Activated naive CD4-positive, alpha-beta T cell treated with anti-CD3 and anti-CD28 coated beads, Interleukin-2, amount 50 U/mL, for 24 hours (primary cell): ENCODE measurements at regions not wholly inside any gene's neighbourhood (a gene's known extent, or its start where the extent isn't known, plus 50 kb on each side); places are given as distances from the start of the nearest gene placed in this dataset.
"Not testable (repeated sequence)": the region's sequence is repeated elsewhere in the genome, so short reads cannot be mapped to it uniquely, and the experiment has no call there.

Experiments used
- H3K27ac Mint-ChIP-seq: one replicate; pipeline ENCODE4 v1.8.0; 2021; ENCODE audit warnings: mild to moderate bottlenecking, mixed read lengths
- H3K27me3 Mint-ChIP-seq: one replicate; pipeline ENCODE4 v1.8.0; 2021; ENCODE audit warnings: mixed read lengths
- H3K36me3 Mint-ChIP-seq: one replicate; pipeline ENCODE4 v1.8.0; 2021; ENCODE audit warnings: mixed read lengths
- H3K4me1 Mint-ChIP-seq: one replicate; pipeline ENCODE4 v1.8.0; 2021; ENCODE audit warnings: mixed read lengths
- H3K4me3 Mint-ChIP-seq: one replicate; pipeline ENCODE4 v1.8.0; 2021; ENCODE audit warnings: mild to moderate bottlenecking, mixed read lengths
- H3K9me3 Mint-ChIP-seq: one replicate; pipeline ENCODE4 v1.8.0; 2021; ENCODE audit warnings: mixed read lengths

GRCh38 chr18:10249270-10249669 is 205.2 kb upstream of the APCDD1 start:
- Mint-ChIP-seq H3K9me3 (no peaks in the 10 kb centered on the region), H3K4me1 (no peaks in the 10 kb centered on the region), H3K4me3 (no peak overlapping the region), H3K27ac (no peak overlapping the region), H3K36me3 (no peaks in the 10 kb centered on the region), H3K27me3 (no peaks in the 10 kb centered on the region)

- no peak overlapping the region for H3K4me3 Mint-ChIP-seq
- no peaks in the 10 kb centered on the region for H3K4me1 Mint-ChIP-seq
- H3K27me3 Mint-ChIP-seq: no peaks in the 10 kb centered on the region
- no peaks in the 10 kb centered on the region for H3K36me3 Mint-ChIP-seq
- no peaks in the 10 kb centered on the region for H3K9me3 Mint-ChIP-seq
- H3K27ac Mint-ChIP-seq: no peak overlapping the region
Measured at GRCh38 chr18:10249801-10250200, 204.6 kb upstream of the APCDD1 start.

DNA sequence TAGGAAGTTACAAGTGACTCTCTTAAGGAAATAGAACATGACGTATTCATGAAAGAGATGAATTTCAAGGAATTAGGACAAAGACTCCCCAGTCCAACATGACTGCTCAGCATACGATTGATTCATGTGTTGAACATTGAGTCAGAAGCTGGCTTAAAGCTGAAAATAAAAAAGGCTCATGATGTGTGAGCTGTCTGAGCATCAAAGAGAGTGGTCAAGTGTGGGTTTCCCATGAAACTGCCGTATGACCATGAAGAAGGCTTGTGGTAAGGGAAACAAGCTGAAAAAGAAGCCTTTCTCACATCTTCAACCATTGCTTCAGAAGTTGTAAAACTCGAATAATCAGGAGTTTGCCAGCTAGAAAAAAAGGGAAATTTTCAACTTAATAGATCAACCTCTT is 201.9 kb upstream of the APCDD1 start:
- H3K27ac Mint-ChIP-seq: no peak overlapping the region
- no peak overlapping the region for H3K4me3 Mint-ChIP-seq
- no peaks in the 10 kb centered on the region for H3K36me3 Mint-ChIP-seq
- H3K27me3 Mint-ChIP-seq: peaks cover 7% of the 10 kb centered on the region
- H3K4me1 Mint-ChIP-seq: no peaks in the 10 kb centered on the region
- H3K9me3 Mint-ChIP-seq: peaks cover 4% of the 10 kb centered on the region

GRCh38 chr18:10252952-10253705 is 201.3 kb upstream of the APCDD1 start:
- H3K36me3 Mint-ChIP-seq: no peaks in the 10 kb centered on the region
- H3K4me3 Mint-ChIP-seq: no peak overlapping the region
- peaks cover 7% of the 10 kb centered on the region for H3K27me3 Mint-ChIP-seq
- peaks cover 4% of the 10 kb centered on the region for H3K9me3 Mint-ChIP-seq
- no peak overlapping the region for H3K27ac Mint-ChIP-seq
- no peaks in the 10 kb centered on the region for H3K4me1 Mint-ChIP-seq

- not testable (repeated sequence) for H3K36me3 Mint-ChIP-seq, H3K27me3 Mint-ChIP-seq, H3K9me3 Mint-ChIP-seq, H3K4me3 Mint-ChIP-seq, H3K27ac Mint-ChIP-seq, H3K4me1 Mint-ChIP-seq
Measured at GRCh38 chr18:10256276-10256675, 198.2 kb upstream of the APCDD1 start.

DNA sequence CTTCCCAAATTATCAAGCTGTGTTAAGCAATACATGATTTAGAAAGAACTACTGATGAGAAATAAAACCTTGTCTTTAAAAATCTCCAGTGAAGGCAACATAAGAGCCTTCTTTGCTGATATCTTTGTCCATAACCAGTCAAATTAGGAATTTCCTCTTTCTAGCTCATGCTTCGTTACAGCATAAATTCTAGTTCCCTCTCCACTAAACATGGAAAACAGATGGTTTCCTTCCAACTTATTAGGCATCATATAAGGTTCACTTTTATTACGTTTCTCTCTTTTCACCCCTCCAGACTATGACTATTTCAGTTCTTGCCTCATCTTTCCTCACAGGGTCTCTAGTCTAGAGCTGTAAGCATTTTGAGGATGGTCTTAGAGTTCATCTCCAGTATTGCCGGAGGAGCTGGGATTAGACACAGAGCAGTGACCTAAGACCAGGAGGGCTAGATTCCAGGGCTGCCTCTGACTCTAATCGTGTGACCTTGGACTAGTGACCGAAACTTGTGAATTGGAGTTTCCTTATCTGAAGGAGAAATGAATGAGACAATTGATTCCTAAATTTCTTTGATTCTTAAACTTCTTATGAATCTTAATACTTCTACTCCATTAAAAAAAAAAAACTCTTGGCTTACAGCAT is 195.5 kb upstream of the APCDD1 start:
- no peaks in the 10 kb centered on the region for H3K4me1 Mint-ChIP-seq
- H3K27ac Mint-ChIP-seq: no peak overlapping the region
- H3K36me3 Mint-ChIP-seq: no peaks in the 10 kb centered on the region
- H3K9me3 Mint-ChIP-seq: peaks cover 4% of the 10 kb centered on the region
- peaks cover 7% of the 10 kb centered on the region for H3K27me3 Mint-ChIP-seq
- no peak overlapping the region for H3K4me3 Mint-ChIP-seq

- Mint-ChIP-seq H3K36me3 (no peaks in the 10 kb centered on the region), H3K9me3 (peaks cover 4% of the 10 kb centered on the region), H3K27ac (no peak overlapping the region)
Measured at GRCh38 chr18:10259901-10260300, 194.5 kb upstream of the APCDD1 start.

GRCh38 chr18:10261344-10262276 is 192.8 kb upstream of the APCDD1 start:
- Mint-ChIP-seq H3K4me1 (no peaks in the 10 kb centered on the region), H3K27me3 (peaks cover 2% of the 10 kb centered on the region), H3K27ac (no peak overlapping the region), H3K36me3 (no peaks in the 10 kb centered on the region), H3K4me3 (no peak overlapping the region), H3K9me3 (no peaks in the 10 kb centered on the region)

More at GRCh38 chr18:10259901-10260300, 194.5 kb upstream of the APCDD1 start:
- Mint-ChIP-seq H3K4me3 (no peak overlapping the region), H3K4me1 (no peaks in the 10 kb centered on the region), H3K27me3 (peaks cover 7% of the 10 kb centered on the region)

DNA sequence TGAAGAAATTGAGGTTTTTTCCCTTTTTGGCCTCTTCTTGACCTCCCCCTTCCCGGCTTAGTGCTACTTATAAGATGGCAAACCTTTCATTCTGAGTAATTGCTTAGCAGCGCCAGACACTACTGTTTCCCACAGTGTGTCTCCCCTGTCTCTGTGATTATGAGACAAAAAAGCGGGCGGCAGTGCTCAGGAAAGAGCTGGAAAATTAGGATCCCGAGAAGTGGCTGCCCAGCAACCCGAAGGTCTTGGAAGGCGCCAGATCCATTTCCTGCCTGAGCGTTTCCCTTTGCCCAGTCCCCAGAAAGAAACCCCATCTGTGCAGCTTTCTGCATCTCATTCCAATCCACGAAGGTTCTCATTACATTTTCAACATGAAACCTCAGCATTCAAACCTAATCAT is 191.9 kb upstream of the APCDD1 start:
- no peaks in the 10 kb centered on the region for H3K36me3 Mint-ChIP-seq
- no peak overlapping the region for H3K27ac Mint-ChIP-seq
- no peaks in the 10 kb centered on the region for H3K27me3 Mint-ChIP-seq
- no peaks in the 10 kb centered on the region for H3K4me1 Mint-ChIP-seq
- H3K4me3 Mint-ChIP-seq: no peak overlapping the region
- H3K9me3 Mint-ChIP-seq: no peaks in the 10 kb centered on the region

DNA sequence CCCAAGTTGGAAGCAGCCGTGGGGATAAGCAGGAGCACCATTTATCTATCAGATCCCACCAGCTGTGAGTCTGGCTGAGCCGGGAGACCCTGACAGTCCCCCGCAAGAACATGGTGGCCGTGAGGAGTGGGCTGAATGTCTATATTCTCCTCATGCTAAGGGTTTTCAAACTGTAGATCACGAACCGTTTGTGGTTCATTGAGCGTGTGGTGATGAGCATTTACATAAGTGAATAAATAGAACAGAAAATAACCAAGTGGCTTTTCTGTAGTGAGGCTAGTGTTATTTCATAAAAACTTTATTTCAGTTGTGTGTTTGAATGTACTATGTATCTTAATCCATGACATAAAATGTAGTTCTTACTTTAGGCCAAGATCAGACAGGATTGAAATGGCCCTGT is 190.2 kb upstream of the APCDD1 start:
- Mint-ChIP-seq H3K4me3 (no peak overlapping the region), H3K36me3 (no peaks in the 10 kb centered on the region), H3K9me3 (no peaks in the 10 kb centered on the region), H3K27me3 (no peaks in the 10 kb centered on the region), H3K27ac (no peak overlapping the region), H3K4me1 (no peaks in the 10 kb centered on the region)

- H3K9me3 Mint-ChIP-seq: no peaks in the 10 kb centered on the region
- H3K36me3 Mint-ChIP-seq: no peaks in the 10 kb centered on the region
- H3K4me1 Mint-ChIP-seq: no peaks in the 10 kb centered on the region
- H3K27me3 Mint-ChIP-seq: no peaks in the 10 kb centered on the region
- no peak overlapping the region for H3K4me3 Mint-ChIP-seq
- H3K27ac Mint-ChIP-seq: no peak overlapping the region
Measured at GRCh38 chr18:10265560-10266333, 188.7 kb upstream of the APCDD1 start.

DNA sequence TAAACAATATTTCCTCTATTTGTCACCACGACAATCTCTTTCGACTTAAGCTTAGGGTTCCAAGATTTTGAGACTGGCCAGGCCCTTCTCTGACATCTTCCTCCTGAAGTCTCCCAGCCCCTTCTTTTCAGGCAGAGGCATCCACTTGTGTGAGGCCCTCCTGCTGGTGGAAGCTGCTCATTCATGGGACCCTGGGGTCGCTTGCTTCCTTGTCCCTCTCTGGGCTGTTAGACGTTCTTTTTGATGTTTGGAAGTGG is 188.2 kb upstream of the APCDD1 start:
- Mint-ChIP-seq H3K9me3 (no peaks in the 10 kb centered on the region), H3K27ac (no peak overlapping the region), H3K36me3 (no peaks in the 10 kb centered on the region), H3K4me3 (no peak overlapping the region), H3K27me3 (no peaks in the 10 kb centered on the region), H3K4me1 (no peaks in the 10 kb centered on the region)

DNA sequence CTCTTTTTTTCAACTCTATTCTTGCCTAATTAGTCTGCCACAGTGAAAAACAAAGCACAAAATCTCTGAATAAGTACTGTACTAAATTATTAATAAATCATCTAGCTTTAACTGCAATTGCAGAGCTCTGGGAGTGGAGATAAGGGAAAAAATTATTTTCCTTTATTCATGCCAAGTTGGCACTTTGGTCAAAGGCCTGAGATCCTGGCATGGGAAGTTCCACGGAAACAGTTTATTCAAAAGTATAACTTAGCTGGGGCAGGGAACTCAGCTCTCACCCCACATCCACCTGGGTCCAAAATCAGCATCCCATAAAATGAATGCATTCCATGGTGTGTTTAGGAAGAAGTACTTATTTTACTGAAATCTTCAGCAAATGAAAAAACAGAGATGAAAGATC is 185.2 kb upstream of the APCDD1 start:
- H3K9me3 Mint-ChIP-seq: no peaks in the 10 kb centered on the region
- H3K4me1 Mint-ChIP-seq: no peaks in the 10 kb centered on the region
- H3K4me3 Mint-ChIP-seq: no peak overlapping the region
- no peak overlapping the region for H3K27ac Mint-ChIP-seq
- H3K27me3 Mint-ChIP-seq: no peaks in the 10 kb centered on the region
- H3K36me3 Mint-ChIP-seq: no peaks in the 10 kb centered on the region

DNA sequence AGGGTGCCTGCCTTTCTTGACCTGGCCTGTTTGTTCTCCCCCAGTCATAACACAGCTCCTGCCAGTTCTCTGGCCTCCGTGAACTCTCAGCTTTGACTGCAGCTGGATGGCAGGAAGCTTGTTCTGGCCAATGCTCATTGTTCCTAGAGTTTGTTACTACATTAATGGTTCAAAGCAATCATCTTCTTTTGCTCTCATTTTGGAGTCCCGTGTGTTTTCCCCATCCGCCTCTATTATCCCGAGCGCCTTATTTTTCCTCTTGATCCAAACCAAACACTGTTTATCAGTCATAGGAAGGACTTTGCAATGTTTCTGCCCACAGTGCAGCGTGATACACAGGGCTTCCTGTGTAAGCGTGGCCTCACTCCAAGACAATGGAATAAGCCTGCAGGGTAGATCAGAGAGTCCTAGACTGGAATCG is 184.3 kb upstream of the APCDD1 start:
- H3K36me3 Mint-ChIP-seq: no peaks in the 10 kb centered on the region
- H3K27ac Mint-ChIP-seq: no peak overlapping the region
- H3K4me1 Mint-ChIP-seq: no peaks in the 10 kb centered on the region
- no peaks in the 10 kb centered on the region for H3K27me3 Mint-ChIP-seq
- no peak overlapping the region for H3K4me3 Mint-ChIP-seq
- H3K9me3 Mint-ChIP-seq: no peaks in the 10 kb centered on the region

GRCh38 chr18:10271481-10271880 is 183.0 kb upstream of the APCDD1 start:
- no peaks in the 10 kb centered on the region for H3K4me1 Mint-ChIP-seq
- no peaks in the 10 kb centered on the region for H3K9me3 Mint-ChIP-seq
- no peak overlapping the region for H3K27ac Mint-ChIP-seq
- H3K27me3 Mint-ChIP-seq: no peaks in the 10 kb centered on the region
- no peaks in the 10 kb centered on the region for H3K36me3 Mint-ChIP-seq
- no peak overlapping the region for H3K4me3 Mint-ChIP-seq
